ENCODE measurements at regions not wholly inside any gene's neighbourhood (a gene's known extent, or its start where the extent isn't known, plus 50 kb on each side); places are given as distances from the start of the nearest gene placed in this dataset.

DNA sequence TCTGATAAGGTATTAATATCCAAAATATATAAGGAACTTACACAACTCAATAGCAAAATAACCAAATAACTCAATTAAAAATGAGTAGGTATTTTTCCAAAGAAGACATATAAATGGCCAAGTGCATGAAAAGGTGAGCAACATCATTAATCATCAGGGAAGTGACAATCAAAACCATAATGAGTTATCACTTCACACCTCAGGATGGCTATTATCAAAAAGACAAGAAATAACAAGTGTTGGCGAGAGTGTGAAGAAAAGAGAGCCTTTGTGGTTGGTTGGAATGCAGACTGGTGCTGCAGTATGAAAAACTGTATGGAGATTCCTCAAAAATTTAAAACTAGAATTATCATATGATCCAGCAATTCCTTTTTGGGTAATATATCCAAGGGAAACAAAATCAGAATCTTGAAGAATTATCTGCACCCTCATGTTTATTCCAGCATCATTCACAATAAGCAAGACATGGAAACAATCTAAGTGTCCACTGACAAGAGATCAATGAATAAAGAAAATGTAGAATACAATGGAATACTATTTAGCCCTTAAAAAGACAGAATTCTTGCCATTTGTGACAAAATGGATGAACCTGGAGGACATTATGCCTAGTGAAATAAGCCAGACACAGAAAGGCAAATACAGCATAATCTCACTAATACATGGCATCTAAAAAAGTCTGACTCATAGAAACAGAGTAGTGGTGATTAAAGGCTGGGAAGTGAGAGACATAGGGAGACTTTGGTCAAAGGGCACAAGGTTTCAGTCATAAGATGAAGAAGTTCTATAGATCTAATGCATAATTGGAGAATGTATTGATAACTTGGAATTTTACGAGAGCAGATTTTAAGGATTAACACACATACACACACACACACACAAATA, 175.6 kb downstream of the FOXA2 start:
- TF ChIP-seq, protein P1, sequence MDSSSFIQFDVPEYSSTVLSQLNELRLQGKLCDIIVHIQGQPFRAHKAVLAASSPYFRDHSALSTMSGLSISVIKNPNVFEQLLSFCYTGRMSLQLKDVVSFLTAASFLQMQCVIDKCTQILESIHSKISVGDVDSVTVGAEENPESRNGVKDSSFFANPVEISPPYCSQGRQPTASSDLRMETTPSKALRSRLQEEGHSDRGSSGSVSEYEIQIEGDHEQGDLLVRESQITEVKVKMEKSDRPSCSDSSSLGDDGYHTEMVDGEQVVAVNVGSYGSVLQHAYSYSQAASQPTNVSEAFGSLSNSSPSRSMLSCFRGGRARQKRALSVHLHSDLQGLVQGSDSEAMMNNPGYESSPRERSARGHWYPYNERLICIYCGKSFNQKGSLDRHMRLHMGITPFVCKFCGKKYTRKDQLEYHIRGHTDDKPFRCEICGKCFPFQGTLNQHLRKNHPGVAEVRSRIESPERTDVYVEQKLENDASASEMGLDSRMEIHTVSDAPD (CRISPR knock-in tag; IDR thresholded peaks at IDR 0.05) = no peak
- no peak for TF ChIP-seq MAFG (tag; conservative IDR thresholded peaks at IDR 0.05)
- TF ChIP-seq, protein P2, sequence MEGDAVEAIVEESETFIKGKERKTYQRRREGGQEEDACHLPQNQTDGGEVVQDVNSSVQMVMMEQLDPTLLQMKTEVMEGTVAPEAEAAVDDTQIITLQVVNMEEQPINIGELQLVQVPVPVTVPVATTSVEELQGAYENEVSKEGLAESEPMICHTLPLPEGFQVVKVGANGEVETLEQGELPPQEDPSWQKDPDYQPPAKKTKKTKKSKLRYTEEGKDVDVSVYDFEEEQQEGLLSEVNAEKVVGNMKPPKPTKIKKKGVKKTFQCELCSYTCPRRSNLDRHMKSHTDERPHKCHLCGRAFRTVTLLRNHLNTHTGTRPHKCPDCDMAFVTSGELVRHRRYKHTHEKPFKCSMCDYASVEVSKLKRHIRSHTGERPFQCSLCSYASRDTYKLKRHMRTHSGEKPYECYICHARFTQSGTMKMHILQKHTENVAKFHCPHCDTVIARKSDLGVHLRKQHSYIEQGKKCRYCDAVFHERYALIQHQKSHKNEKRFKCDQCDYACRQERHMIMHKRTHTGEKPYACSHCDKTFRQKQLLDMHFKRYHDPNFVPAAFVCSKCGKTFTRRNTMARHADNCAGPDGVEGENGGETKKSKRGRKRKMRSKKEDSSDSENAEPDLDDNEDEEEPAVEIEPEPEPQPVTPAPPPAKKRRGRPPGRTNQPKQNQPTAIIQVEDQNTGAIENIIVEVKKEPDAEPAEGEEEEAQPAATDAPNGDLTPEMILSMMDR (IDR thresholded peaks at IDR 0.05 in 2 of 3, conservative IDR thresholded peaks at IDR 0.05 in 1 of 3; ENCODE audit: insufficient read depth in 2 of 3, low read depth in 1 of 3, low read length in 3 of 3) = no peak
- TF ChIP-seq, protein P3, sequence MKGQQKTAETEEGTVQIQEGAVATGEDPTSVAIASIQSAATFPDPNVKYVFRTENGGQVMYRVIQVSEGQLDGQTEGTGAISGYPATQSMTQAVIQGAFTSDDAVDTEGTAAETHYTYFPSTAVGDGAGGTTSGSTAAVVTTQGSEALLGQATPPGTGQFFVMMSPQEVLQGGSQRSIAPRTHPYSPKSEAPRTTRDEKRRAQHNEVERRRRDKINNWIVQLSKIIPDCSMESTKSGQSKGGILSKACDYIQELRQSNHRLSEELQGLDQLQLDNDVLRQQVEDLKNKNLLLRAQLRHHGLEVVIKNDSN (CRISPR knock-in tag; IDR thresholded peaks at IDR 0.05) = no peak
- TF ChIP-seq, protein P4, sequence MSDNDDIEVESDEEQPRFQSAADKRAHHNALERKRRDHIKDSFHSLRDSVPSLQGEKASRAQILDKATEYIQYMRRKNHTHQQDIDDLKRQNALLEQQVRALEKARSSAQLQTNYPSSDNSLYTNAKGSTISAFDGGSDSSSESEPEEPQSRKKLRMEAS (CRISPR knock-in tag; IDR thresholded peaks at IDR 0.05) = no peak
- TF ChIP-seq EZH2 (IDR thresholded peaks at IDR 0.05; ENCODE audit: borderline replicate concordance, low read depth, low read length) = no peak
- no peak for TF ChIP-seq CBX8 (IDR thresholded peaks at IDR 0.05; ENCODE audit: borderline replicate concordance, extremely low read depth, low read depth, low read length, poor library complexity, severe bottlenecking)

Data from K562 (cell line).